Endodermal cell (in vitro differentiated cells): ENCODE measurements at regions not wholly inside any gene's neighbourhood (a gene's known extent, or its start where the extent isn't known, plus 50 kb on each side); places are given as distances from the start of the nearest gene placed in this dataset.
A peak's percentile ranks its signal among the peaks of the same experiment; 100 is the strongest.

Experiments used
- DNase-seq: peaks from one replicate; pipeline ENCODE4 v3.0.0-alpha.2; 2017
- H3K27ac ChIP-seq: 2 replicates; pipeline ENCODE4 v1.5.1; 2013; ENCODE audit warnings: mild to moderate bottlenecking, low read depth, low read length, moderate library complexity
- H3K27me3 ChIP-seq: 2 replicates; pipeline ENCODE4 v1.6.1; 2013; ENCODE audit warnings: mild to moderate bottlenecking, low read length, moderate library complexity; ENCODE audit not compliant: insufficient read depth, control insufficient read depth, poor library complexity, severe bottlenecking
- H3K36me3 ChIP-seq: 2 replicates; pipeline ENCODE4 v1.7.0; 2013; ENCODE audit warnings: mild to moderate bottlenecking, low read length, moderate library complexity; ENCODE audit not compliant: control insufficient read depth, insufficient read depth
- H3K4me1 ChIP-seq: one replicate; pipeline ENCODE4 v1.7.0; 2013; ENCODE audit warnings: low read length; ENCODE audit not compliant: control insufficient read depth, insufficient read depth
- H3K4me3 ChIP-seq: 2 replicates; pipeline ENCODE4 v1.5.1; 2013; ENCODE audit warnings: mild to moderate bottlenecking, low read length, moderate library complexity
- H3K9ac ChIP-seq: 2 replicates; pipeline ENCODE4 v1.6.1; 2013; ENCODE audit warnings: mild to moderate bottlenecking, low read length, moderate library complexity; ENCODE audit not compliant: poor library complexity, severe bottlenecking; ENCODE audit errors: extremely low read depth
- H3K9me3 ChIP-seq: 2 replicates; pipeline ENCODE4 v1.6.1; 2013; ENCODE audit warnings: mild to moderate bottlenecking, low read length, moderate library complexity; ENCODE audit not compliant: control insufficient read depth
- H3K27ac Mint-ChIP-seq: 2 replicates; pipeline ENCODE4 v1.8.0; 2020; ENCODE audit warnings: mixed read lengths
- H3K27me3 Mint-ChIP-seq: 2 replicates; pipeline ENCODE4 v1.8.0; 2021; ENCODE audit warnings: mild to moderate bottlenecking, mixed read lengths; ENCODE audit not compliant: insufficient read depth
- H3K36me3 Mint-ChIP-seq: 2 replicates; pipeline ENCODE4 v1.8.0; 2020; ENCODE audit warnings: low read depth, mixed read lengths
- H3K4me1 Mint-ChIP-seq: 2 replicates; pipeline ENCODE4 v1.8.0; 2020; ENCODE audit warnings: mixed read lengths
- H3K4me3 Mint-ChIP-seq: 2 replicates; pipeline ENCODE4 v1.8.0; 2020; ENCODE audit warnings: mild to moderate bottlenecking, moderate library complexity, mixed read lengths
- H3K9me3 Mint-ChIP-seq: 2 replicates; pipeline ENCODE4 v1.8.0; 2020; ENCODE audit warnings: mild to moderate bottlenecking, mixed read lengths
- WGBS, 2 experiments: methylation state at CpG; one replicate each; pipeline versions ENCODE4 v1.1.5 to v1.1.7; 2013; ENCODE audit warnings: missing lambda C conversion rate in 2 of 2, mixed read lengths in 1 of 2; ENCODE audit not compliant: insufficient coverage in 1 of 2, insufficient read length in 1 of 2; 5-methylcytosine and 5-hydroxymethylcytosine counted together
- TF ChIP-seq, protein P1 (sequence below): fragments of 200-600 bp; sonication (generic); conservative IDR thresholded peaks from 2 replicates; pipeline ENCODE4 v1.5.0; 2021; ENCODE audit warnings: antibody characterized with exemption, mild to moderate bottlenecking

- Histone ChIP-seq H3K27ac (no peak overlapping the region), H3K9ac (no peak overlapping the region), H3K9me3 (no peaks in the 10 kb centered on the region), H3K27me3 (no peaks in the 10 kb centered on the region), H3K4me1 (no peaks in the 10 kb centered on the region), H3K4me3 (no peak overlapping the region), H3K36me3 (no peaks in the 10 kb centered on the region)
- TF ChIP-seq, protein P1, sequence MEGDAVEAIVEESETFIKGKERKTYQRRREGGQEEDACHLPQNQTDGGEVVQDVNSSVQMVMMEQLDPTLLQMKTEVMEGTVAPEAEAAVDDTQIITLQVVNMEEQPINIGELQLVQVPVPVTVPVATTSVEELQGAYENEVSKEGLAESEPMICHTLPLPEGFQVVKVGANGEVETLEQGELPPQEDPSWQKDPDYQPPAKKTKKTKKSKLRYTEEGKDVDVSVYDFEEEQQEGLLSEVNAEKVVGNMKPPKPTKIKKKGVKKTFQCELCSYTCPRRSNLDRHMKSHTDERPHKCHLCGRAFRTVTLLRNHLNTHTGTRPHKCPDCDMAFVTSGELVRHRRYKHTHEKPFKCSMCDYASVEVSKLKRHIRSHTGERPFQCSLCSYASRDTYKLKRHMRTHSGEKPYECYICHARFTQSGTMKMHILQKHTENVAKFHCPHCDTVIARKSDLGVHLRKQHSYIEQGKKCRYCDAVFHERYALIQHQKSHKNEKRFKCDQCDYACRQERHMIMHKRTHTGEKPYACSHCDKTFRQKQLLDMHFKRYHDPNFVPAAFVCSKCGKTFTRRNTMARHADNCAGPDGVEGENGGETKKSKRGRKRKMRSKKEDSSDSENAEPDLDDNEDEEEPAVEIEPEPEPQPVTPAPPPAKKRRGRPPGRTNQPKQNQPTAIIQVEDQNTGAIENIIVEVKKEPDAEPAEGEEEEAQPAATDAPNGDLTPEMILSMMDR = peak; percentile 63
- H3K9me3 Mint-ChIP-seq = no peaks in the 10 kb centered on the region
- 86 to 92% methylated on average over 1 to 6 of the region's 6 CpGs for WGBS, 2 experiments
- H3K4me1 Mint-ChIP-seq = peaks cover 9% of the 10 kb centered on the region
- H3K36me3 Mint-ChIP-seq = no peaks in the 10 kb centered on the region
- no peak for DNase-seq
- H3K27me3 Mint-ChIP-seq = no peaks in the 10 kb centered on the region
- H3K27ac Mint-ChIP-seq = no peak overlapping the region
- no peak overlapping the region for H3K4me3 Mint-ChIP-seq
Measured at GRCh38 chr6:144338474-144338873, 53.3 kb downstream of the UTRN start.

GRCh38 chr6:144338951-144339700, 54.0 kb downstream of the UTRN start:
- H3K4me3 ChIP-seq = no peak overlapping the region
- H3K9me3 Mint-ChIP-seq = no peaks in the 10 kb centered on the region

GRCh38 chr6:144339859-144340452, 54.8 kb downstream of the UTRN start:
- no peaks in the 10 kb centered on the region for H3K4me1 ChIP-seq
- H3K36me3 ChIP-seq = no peaks in the 10 kb centered on the region
- H3K9me3 Mint-ChIP-seq = no peaks in the 10 kb centered on the region
- WGBS, 2 experiments = 92 to 95% methylated on average over 8 to 12 of the region's 12 CpGs
- H3K9ac ChIP-seq = no peak overlapping the region
- TF ChIP-seq, protein P1 = no peak
- no peaks in the 10 kb centered on the region for H3K27me3 Mint-ChIP-seq
- H3K36me3 Mint-ChIP-seq = no peaks in the 10 kb centered on the region
- peak overlapping the region; percentile 6 for H3K27ac Mint-ChIP-seq
- H3K9me3 ChIP-seq = no peaks in the 10 kb centered on the region
- no peak for DNase-seq
- no peak overlapping the region for H3K27ac ChIP-seq
- no peaks in the 10 kb centered on the region for H3K27me3 ChIP-seq
- H3K4me1 Mint-ChIP-seq = peaks cover 22% of the 10 kb centered on the region
- H3K4me3 ChIP-seq = no peak overlapping the region
- H3K4me3 Mint-ChIP-seq = no peak overlapping the region

More at GRCh38 chr6:144338951-144339700, 54.0 kb downstream of the UTRN start:
- Mint-ChIP-seq H3K27ac (no peak overlapping the region), H3K27me3 (no peaks in the 10 kb centered on the region), H3K36me3 (no peaks in the 10 kb centered on the region), H3K4me1 (peaks cover 15% of the 10 kb centered on the region), H3K4me3 (no peak overlapping the region)
- no peak for DNase-seq
- Histone ChIP-seq H3K9me3 (no peaks in the 10 kb centered on the region), H3K4me1 (no peaks in the 10 kb centered on the region), H3K36me3 (no peaks in the 10 kb centered on the region), H3K9ac (no peak overlapping the region), H3K27ac (no peak overlapping the region), H3K27me3 (no peaks in the 10 kb centered on the region)
- TF ChIP-seq, protein P1 = no peak
